Panc1 (cell line): ENCODE measurements at regions not wholly inside any gene's neighbourhood (a gene's known extent, or its start where the extent isn't known, plus 50 kb on each side); places are given as distances from the start of the nearest gene placed in this dataset.

Experiments used
- POLR2AphosphoS5 ChIP-seq: IDR thresholded peaks from 2 replicates; pipeline ENCODE4 v1.6.1; 2012; ENCODE audit warnings: mild to moderate bottlenecking, low read depth, low read length, moderate library complexity
- TCF7L2 ChIP-seq: IDR thresholded peaks from 2 replicates; pipeline ENCODE4 v1.6.1; 2011; ENCODE audit warnings: mild to moderate bottlenecking, low read depth, low read length, inconsistent platforms
- TF ChIP-seq, protein P1 (sequence below): fragments of 450-650 bp; IDR thresholded peaks from 2 replicates; pipeline ENCODE4 v1.5.1; 2017; ENCODE audit warnings: mild to moderate bottlenecking

DNA sequence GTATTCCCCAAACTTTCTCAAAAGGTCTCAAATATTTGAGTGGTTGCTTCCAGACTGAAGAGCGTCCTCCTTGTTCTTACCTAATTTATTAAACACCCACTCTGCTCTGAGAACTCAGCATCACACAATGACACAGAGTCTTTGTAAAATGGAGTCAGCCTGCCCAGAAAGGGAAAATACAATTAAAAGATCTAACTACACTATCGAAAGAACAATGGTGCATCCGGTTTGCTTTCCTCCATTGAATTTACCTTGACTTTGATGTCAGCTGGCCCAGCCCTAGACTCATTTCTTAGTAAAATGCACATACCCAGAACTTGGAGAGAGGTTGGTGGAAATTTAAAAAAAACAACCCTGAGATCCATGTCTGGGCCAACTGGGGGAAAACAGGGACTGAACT is 120.7 kb upstream of the SERP2 start:
- TF ChIP-seq, protein P1, sequence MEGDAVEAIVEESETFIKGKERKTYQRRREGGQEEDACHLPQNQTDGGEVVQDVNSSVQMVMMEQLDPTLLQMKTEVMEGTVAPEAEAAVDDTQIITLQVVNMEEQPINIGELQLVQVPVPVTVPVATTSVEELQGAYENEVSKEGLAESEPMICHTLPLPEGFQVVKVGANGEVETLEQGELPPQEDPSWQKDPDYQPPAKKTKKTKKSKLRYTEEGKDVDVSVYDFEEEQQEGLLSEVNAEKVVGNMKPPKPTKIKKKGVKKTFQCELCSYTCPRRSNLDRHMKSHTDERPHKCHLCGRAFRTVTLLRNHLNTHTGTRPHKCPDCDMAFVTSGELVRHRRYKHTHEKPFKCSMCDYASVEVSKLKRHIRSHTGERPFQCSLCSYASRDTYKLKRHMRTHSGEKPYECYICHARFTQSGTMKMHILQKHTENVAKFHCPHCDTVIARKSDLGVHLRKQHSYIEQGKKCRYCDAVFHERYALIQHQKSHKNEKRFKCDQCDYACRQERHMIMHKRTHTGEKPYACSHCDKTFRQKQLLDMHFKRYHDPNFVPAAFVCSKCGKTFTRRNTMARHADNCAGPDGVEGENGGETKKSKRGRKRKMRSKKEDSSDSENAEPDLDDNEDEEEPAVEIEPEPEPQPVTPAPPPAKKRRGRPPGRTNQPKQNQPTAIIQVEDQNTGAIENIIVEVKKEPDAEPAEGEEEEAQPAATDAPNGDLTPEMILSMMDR: no peak
- TF ChIP-seq POLR2AphosphoS5 (no peak), TCF7L2 (no peak)
